GM12874 (cell line): ENCODE measurements at regions not wholly inside any gene's neighbourhood (a gene's known extent, or its start where the extent isn't known, plus 50 kb on each side); places are given as distances from the start of the nearest gene placed in this dataset.

Source experiments
- CTCF ChIP-seq: IDR thresholded peaks from 2 replicates; pipeline ENCODE4 v1.5.1; 2011; ENCODE audit warnings: low read depth, mild to moderate bottlenecking, control low read depth, low read length, moderate library complexity; ENCODE audit not compliant: insufficient read depth

- no peak for TF ChIP-seq CTCF
Observed at GRCh38 chr12:92226071-92226661, 80.5 kb upstream of the BTG1 start.

GRCh38 chr12:92224685-92225331 lies 79.2 kb upstream of the BTG1 start:
- no peak for TF ChIP-seq CTCF

- no peak for TF ChIP-seq CTCF
Observed at GRCh38 chr12:92223481-92223880, 77.8 kb upstream of the BTG1 start.

GRCh38 chr12:92221656-92222315 lies 76.1 kb upstream of the BTG1 start:
- TF ChIP-seq CTCF, result no peak

- TF ChIP-seq CTCF, result no peak
Observed at GRCh38 chr12:92218394-92219077, 72.9 kb upstream of the BTG1 start.

- no peak for TF ChIP-seq CTCF
Observed at GRCh38 chr12:92216092-92216491, 70.4 kb upstream of the BTG1 start.

GRCh38 chr12:92215358-92215757 lies 69.7 kb upstream of the BTG1 start:
- TF ChIP-seq CTCF, result no peak
